ENCODE measurements at regions not wholly inside any gene's neighbourhood (a gene's known extent, or its start where the extent isn't known, plus 50 kb on each side); places are given as distances from the start of the nearest gene placed in this dataset.

GRCh38 chr4:81970454-81970853 lies 403.3 kb downstream of the HNRNPD start:
- Histone ChIP-seq H3K27me3 (ENCODE audit: low read depth) (peaks cover 4% of the 10 kb centered on the region), H3K27ac (replicated peaks) (no peak overlapping the region), H3K36me3 (no peaks in the 10 kb centered on the region), H3K4me3 (no peak overlapping the region), H3K4me1 (no peaks in the 10 kb centered on the region), H3K9me3 (replicated peaks) (no peaks in the 10 kb centered on the region)
- no peak for TF ChIP-seq CTCF (IDR thresholded peaks at IDR 0.05; ENCODE audit: borderline replicate concordance)
- intact Hi-C loops (cut with micrococcal nuclease), result no loop called here
- no peak for DNase-seq

GRCh38 chr4:81966676-81967075 lies 407.1 kb downstream of the HNRNPD start:
- no peak for TF ChIP-seq CTCF (IDR thresholded peaks at IDR 0.05; ENCODE audit: borderline replicate concordance)
- Histone ChIP-seq H3K27ac (replicated peaks) (no peak overlapping the region), H3K36me3 (no peaks in the 10 kb centered on the region), H3K4me3 (no peak overlapping the region), H3K27me3 (ENCODE audit: low read depth) (peaks cover 4% of the 10 kb centered on the region), H3K9me3 (replicated peaks) (no peaks in the 10 kb centered on the region), H3K4me1 (no peaks in the 10 kb centered on the region)
- intact Hi-C loops (cut with micrococcal nuclease), result no loop called here
- no peak for DNase-seq

GRCh38 chr4:81965911-81966310 lies 407.9 kb downstream of the HNRNPD start:
- TF ChIP-seq CTCF (IDR thresholded peaks at IDR 0.05; ENCODE audit: borderline replicate concordance), result no peak
- Histone ChIP-seq H3K4me3 (no peak overlapping the region), H3K4me1 (no peaks in the 10 kb centered on the region), H3K27me3 (ENCODE audit: low read depth) (peaks cover under 1% of the 10 kb centered on the region), H3K36me3 (no peaks in the 10 kb centered on the region), H3K27ac (replicated peaks) (no peak overlapping the region), H3K9me3 (replicated peaks) (no peaks in the 10 kb centered on the region)
- DNase-seq, result no peak
- intact Hi-C loops (cut with micrococcal nuclease), result no loop called here

GRCh38 chr4:81965454-81965853 lies 408.3 kb downstream of the HNRNPD start:
- no peaks in the 10 kb centered on the region for H3K27me3 ChIP-seq (ENCODE audit: low read depth)
- no peak for TF ChIP-seq CTCF (IDR thresholded peaks at IDR 0.05; ENCODE audit: borderline replicate concordance)
- H3K4me1 ChIP-seq, result no peaks in the 10 kb centered on the region
- intact Hi-C loops (cut with micrococcal nuclease), result no loop called here
- H3K4me3 ChIP-seq, result no peak overlapping the region
- no peaks in the 10 kb centered on the region for H3K36me3 ChIP-seq
- DNase-seq, result no peak
- H3K27ac ChIP-seq (replicated peaks), result no peak overlapping the region
- H3K9me3 ChIP-seq (replicated peaks), result no peaks in the 10 kb centered on the region

GRCh38 chr4:81963763-81964020 lies 410.1 kb downstream of the HNRNPD start:
- H3K27me3 ChIP-seq (ENCODE audit: low read depth), result no peaks in the 10 kb centered on the region
- H3K27ac ChIP-seq (replicated peaks), result no peak overlapping the region
- intact Hi-C loops (cut with micrococcal nuclease), result no loop called here
- TF ChIP-seq CTCF (IDR thresholded peaks at IDR 0.05; ENCODE audit: borderline replicate concordance), result no peak
- no peaks in the 10 kb centered on the region for H3K9me3 ChIP-seq (replicated peaks)
- no peak for DNase-seq
- H3K4me3 ChIP-seq, result no peak overlapping the region
- H3K4me1 ChIP-seq, result no peaks in the 10 kb centered on the region
- no peaks in the 10 kb centered on the region for H3K36me3 ChIP-seq
